GM12892 (cell line): ENCODE measurements at regions not wholly inside any gene's neighbourhood (a gene's known extent, or its start where the extent isn't known, plus 50 kb on each side); places are given as distances from the start of the nearest gene placed in this dataset.

Experiments
- POLR2A ChIP-seq: IDR thresholded peaks from 2 replicates; pipeline ENCODE4 v1.6.1; 2011; ENCODE audit warnings: low read depth, low read length, control low read depth
- POLR2AphosphoS5 ChIP-seq: IDR thresholded peaks from 2 replicates; pipeline ENCODE4 v1.6.1; 2011; ENCODE audit warnings: low read depth, low read length, control low read depth
- TAF1 ChIP-seq: IDR thresholded peaks from 2 replicates; pipeline ENCODE4 v1.6.1; 2011; ENCODE audit warnings: low read depth, mild to moderate bottlenecking, control low read depth, low read length, borderline replicate concordance

GRCh38 chr1:201726700-201727099 lies 102.3 kb upstream of the IPO9 start:
- no peak for TF ChIP-seq POLR2A
- no peak for TF ChIP-seq POLR2AphosphoS5
- no peak for TF ChIP-seq TAF1
